HG03521 (cell line): ENCODE measurements at regions not wholly inside any gene's neighbourhood (a gene's known extent, or its start where the extent isn't known, plus 50 kb on each side); places are given as distances from the start of the nearest gene placed in this dataset.

Experiments
- ATAC-seq: cut with Tn5 transposase; IDR thresholded peaks from one replicate; pipeline ENCODE4 v1.9.1; 2021; ENCODE audit warnings: mild to moderate bottlenecking, moderate library complexity; ENCODE audit not compliant: unreplicated experiment

GRCh38 chr20:60659240-60659639 lies 592.8 kb upstream of the CDH4 start:
- ATAC-seq, result no peak

GRCh38 chr20:60662307-60662706 lies 589.8 kb upstream of the CDH4 start:
- no peak for ATAC-seq

GRCh38 chr20:60664106-60664505 lies 588.0 kb upstream of the CDH4 start:
- no peak for ATAC-seq

- ATAC-seq, result no peak
These were observed 584.4 kb upstream of the CDH4 start for GRCh38 chr20:60667641-60668040.

GRCh38 chr20:60669211-60669610 lies 582.9 kb upstream of the CDH4 start:
- ATAC-seq, result no peak

GRCh38 chr20:60676011-60676410 lies 576.0 kb upstream of the CDH4 start:
- ATAC-seq, result no peak

GRCh38 chr20:60677819-60678218 lies 574.2 kb upstream of the CDH4 start:
- ATAC-seq, result no peak

GRCh38 chr20:60680554-60680953 lies 571.5 kb upstream of the CDH4 start:
- ATAC-seq, result no peak

GRCh38 chr20:60687213-60687612 lies 564.8 kb upstream of the CDH4 start:
- no peak for ATAC-seq

- ATAC-seq, result no peak
These were observed 561.3 kb upstream of the CDH4 start for GRCh38 chr20:60690771-60691170.

GRCh38 chr20:60691966-60692615 lies 560.0 kb upstream of the CDH4 start:
- ATAC-seq, result no peak

GRCh38 chr20:60693496-60694133 lies 558.4 kb upstream of the CDH4 start:
- ATAC-seq, result no peak

- ATAC-seq, result no peak
These were observed 557.3 kb upstream of the CDH4 start for GRCh38 chr20:60694763-60695162.

GRCh38 chr20:60695226-60696000 lies 556.6 kb upstream of the CDH4 start:
- no peak for ATAC-seq

- no peak for ATAC-seq
These were observed 554.8 kb upstream of the CDH4 start for GRCh38 chr20:60697252-60697651.

- no peak for ATAC-seq
These were observed 551.3 kb upstream of the CDH4 start for GRCh38 chr20:60700728-60701127.

GRCh38 chr20:60704147-60704546 lies 547.9 kb upstream of the CDH4 start:
- no peak for ATAC-seq

GRCh38 chr20:60713396-60713795 lies 538.7 kb upstream of the CDH4 start:
- no peak for ATAC-seq

- ATAC-seq, result no peak
These were observed 536.9 kb upstream of the CDH4 start for GRCh38 chr20:60715172-60715571.

GRCh38 chr20:60718743-60719480 lies 533.1 kb upstream of the CDH4 start:
- no peak for ATAC-seq

GRCh38 chr20:60725311-60725906 lies 526.7 kb upstream of the CDH4 start:
- no peak for ATAC-seq
